Adrenal gland (tissue), 5 donors: ENCODE measurements at regions not wholly inside any gene's neighbourhood (a gene's known extent, or its start where the extent isn't known, plus 50 kb on each side); places are given as distances from the start of the nearest gene placed in this dataset.

ENCODE experiments used
- POLR2A ChIP-seq, 2 donors: fragments of 450-650 bp; IDR thresholded peaks; one replicate each; pipeline ENCODE4 v1.6.1; 2017; ENCODE audit warnings: antibody characterized with exemption in 2 of 2, mild to moderate bottlenecking in 2 of 2, moderate library complexity in 1 of 2
- TF ChIP-seq, protein P1 (sequence below), 6 experiments: fragments of 450-650 bp in 4 of 6; fragments of 200-600 bp in 2 of 6; sonication (generic) in 1 of 6; IDR thresholded peaks; 1 replicate in 5 of 6; 2 replicates in 1 of 6; pipeline versions ENCODE4 v1.5.1 to v1.8.0; 2016 to 2021; ENCODE audit warnings: antibody characterized with exemption in 6 of 6, mild to moderate bottlenecking in 2 of 6, moderate library complexity in 1 of 6
- donor health status: DM: no; HTN: no; CAD: no.

DNA sequence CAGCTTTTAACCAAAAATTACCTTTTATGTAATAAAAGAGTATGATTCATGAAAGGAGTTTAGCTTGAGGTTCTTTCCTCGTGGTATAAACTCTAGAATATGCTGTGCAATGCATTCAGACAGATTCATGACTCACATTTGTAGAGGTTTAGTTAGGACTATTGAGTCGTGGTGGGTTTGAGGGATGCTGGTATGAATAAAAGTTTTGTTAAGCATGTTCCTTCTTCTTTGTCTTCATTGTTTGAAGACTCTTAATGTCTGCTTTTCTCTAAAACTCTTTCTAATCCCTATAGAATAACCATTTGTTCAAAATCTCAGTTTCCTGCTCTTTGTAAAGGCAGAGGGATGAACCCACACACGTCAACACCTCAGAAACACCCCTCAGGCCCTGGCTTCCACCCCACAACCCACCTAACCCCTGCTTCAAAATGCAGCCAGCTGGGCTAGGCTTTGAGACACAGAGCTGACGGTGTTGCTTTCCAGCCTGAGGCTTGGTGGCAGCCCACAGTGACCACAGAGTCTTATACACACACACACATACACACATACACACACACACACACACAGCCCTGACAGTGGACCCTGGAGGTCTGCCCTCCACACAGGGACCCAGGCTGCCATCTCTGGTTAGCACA lies 69.0 kb upstream of the IRX1 start:
- TF ChIP-seq, protein P1, sequence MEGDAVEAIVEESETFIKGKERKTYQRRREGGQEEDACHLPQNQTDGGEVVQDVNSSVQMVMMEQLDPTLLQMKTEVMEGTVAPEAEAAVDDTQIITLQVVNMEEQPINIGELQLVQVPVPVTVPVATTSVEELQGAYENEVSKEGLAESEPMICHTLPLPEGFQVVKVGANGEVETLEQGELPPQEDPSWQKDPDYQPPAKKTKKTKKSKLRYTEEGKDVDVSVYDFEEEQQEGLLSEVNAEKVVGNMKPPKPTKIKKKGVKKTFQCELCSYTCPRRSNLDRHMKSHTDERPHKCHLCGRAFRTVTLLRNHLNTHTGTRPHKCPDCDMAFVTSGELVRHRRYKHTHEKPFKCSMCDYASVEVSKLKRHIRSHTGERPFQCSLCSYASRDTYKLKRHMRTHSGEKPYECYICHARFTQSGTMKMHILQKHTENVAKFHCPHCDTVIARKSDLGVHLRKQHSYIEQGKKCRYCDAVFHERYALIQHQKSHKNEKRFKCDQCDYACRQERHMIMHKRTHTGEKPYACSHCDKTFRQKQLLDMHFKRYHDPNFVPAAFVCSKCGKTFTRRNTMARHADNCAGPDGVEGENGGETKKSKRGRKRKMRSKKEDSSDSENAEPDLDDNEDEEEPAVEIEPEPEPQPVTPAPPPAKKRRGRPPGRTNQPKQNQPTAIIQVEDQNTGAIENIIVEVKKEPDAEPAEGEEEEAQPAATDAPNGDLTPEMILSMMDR (IDR thresholded peaks at IDR 0.05): no peak
- no peak for TF ChIP-seq POLR2A (IDR thresholded peaks at IDR 0.05)
